Middle frontal gyrus (tissue), 1 donor: ENCODE measurements at regions not wholly inside any gene's neighbourhood (a gene's known extent, or its start where the extent isn't known, plus 50 kb on each side); places are given as distances from the start of the nearest gene placed in this dataset.

ENCODE experiments used
- DNase-seq: peaks from one replicate; pipeline ENCODE4 v3.0.0-alpha.2; 2015; ENCODE audit warnings: low spot score; ENCODE audit errors: extremely low spot score

DNA sequence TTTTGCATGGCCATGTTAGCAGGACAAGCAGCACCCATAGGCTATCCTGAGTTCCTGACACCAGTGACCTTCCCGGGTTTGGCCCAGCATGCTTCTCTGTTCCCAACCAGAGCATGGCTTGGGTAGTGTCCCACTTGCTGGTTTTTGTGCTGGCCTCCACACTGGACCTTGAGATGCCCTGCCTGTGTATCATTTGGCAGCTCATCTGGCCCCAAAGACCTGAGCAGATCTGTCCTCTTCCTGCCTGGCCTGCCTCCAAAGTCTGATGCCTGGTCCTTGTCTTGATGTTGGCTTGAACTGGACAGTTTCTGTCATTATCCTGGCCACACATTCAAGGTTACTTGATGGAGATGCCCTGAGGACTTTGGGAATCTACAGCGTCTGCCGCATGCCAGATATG is 590.7 kb upstream of the KLF4 start:
- no peak for DNase-seq

DNA sequence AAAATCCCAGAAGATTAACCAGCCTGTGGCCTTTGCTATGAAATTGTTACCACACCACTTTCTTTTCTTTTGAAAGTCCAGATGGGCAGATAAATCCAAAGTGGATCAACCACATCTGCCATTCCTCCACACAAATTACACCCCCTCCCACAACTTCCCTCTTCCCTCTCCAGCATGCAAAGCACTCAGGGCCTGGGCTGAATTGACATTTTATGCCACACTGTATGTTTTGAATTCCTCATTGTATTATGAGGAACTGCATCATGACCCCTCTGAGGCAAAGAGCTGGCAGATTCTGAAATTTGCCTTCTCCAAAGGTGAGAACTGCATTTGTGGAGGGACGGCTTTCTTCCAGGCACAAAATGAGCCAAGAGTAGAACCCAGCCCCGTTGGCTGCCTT is 589.2 kb upstream of the KLF4 start:
- no peak for DNase-seq

DNA sequence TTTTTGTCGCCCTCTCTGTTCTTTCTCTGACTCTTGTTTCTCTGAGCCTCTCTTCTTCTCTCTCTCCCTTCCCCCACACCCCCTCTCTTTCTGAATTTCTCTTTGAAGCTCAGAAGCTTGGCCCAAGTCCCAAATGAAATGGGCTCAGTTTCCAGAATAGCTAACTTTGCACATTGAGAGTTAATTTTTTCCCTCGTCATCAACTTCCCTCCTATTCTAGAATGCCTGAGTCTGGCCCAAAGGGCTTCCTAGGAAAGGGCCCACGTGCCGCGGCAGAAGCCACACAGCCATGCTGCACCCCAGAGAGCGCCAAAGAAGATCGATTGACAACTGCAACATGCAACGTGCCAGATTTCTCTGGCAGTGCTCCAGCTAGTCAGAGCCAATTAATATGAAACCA is 588.8 kb upstream of the KLF4 start:
- no peak for DNase-seq

DNA sequence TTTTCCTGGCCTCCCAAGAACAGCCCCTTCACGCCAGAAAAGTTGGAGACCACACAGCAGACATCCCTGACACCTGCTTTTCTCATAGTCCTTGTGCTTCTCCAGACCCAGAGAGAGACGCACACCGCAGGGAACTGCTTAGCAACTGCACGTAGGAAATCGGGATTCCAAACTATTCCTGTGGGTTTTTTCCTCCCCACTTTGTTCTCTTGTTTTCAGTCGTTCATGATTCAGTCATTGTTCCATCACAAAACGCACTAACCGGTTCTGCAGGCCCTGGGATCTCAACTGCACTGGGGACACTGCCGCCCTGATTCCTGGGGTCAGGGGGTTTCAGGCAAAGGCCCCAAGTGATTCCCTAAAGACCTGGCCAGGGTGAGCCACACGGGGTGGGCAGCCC is 588.0 kb upstream of the KLF4 start:
- DNase-seq = no peak

DNA sequence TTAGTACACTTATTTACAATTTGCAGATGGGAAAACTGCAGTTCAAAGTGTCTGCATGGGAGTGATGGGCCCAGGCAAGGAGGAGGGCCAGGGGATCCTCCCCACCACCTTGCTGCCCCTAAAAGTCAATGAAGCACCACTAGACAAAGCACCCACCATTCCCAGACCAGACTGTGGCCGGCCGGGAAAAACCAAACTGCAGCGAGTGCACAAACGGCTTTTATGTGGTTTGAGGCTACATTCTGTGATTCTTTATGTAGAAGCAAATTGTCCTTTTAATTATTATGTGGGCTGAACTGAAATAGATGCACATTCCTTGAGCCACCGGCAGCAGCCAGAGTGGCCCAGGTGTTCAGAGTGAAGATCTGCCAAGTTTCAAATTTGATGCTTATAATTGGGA is 585.3 kb upstream of the KLF4 start:
- DNase-seq = no peak

DNA sequence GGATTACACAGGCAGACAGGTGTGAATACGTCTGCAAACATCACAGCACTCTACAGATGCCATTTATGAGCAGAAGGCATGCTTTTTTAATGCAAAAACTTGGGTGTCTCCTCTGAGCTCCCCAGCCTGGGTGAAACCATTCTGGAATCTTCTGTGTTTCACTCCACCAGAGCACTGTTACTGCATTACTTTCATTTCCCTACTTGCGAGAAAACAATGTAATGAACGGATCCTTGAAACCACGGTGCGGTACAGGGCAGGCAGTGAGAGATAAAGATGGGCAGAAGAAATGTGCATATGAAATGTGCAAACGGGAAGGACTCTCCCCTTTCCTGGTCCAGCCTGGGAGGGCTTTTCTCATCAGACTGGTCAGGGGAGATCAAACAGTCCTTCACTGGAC is 584.3 kb upstream of the KLF4 start:
- no peak for DNase-seq

DNA sequence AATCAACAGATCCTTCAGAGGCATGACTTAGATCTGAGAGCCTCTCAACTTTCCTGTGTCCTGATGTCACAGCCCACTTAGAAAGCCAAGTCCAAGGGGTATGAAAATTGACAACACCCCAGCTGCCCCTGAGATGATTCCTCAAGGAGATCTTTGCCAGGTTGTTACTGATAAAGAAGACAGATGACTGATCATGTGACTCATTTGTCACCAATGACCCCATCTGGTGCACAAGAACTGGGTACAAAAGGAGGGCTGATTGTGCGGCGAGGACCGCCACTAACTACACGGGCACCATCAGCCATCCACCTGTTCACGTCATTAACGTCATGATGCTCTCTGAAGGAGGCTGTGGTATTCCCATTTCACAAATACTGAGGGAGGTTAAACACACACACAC is 583.2 kb upstream of the KLF4 start:
- DNase-seq = no peak

DNA sequence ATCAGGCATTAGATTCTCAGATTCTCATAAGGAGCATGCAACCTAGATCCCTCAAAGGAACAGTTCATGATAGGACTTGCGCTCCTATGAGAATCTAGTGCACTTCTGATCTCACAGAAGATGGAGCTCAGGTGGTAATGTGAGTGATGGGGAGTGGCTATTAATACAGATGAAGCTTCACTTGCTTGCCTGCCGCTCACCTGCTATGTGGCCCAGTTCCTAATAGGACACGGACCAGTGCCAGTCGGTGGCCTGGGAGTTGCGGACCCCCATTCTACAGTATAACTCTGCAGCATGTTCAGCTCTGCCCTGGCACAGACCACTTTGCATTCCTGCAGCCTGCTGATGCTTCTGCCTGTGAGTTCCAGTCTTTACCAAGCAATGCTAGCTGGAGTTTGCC is 581.3 kb upstream of the KLF4 start:
- DNase-seq = no peak

DNA sequence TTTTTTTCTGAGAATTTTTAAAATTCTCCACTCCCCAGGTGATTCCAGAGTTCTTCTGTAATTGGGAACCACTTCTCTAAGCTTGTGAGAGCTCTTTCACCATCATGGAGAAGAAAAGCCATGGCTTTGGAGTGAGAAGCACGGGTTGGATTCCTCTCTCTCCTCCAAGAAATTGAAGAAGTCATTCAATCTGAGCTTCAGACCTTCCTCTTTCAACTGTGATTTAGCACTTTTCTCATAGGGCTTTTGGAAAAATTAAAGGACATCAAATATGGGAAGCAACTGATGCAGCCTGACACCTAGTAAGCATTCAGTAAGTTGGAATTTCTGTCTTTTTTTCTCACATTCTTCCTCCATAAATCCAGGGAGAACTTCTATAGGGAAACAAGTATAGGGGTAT is 580.4 kb upstream of the KLF4 start:
- DNase-seq = no peak

DNA sequence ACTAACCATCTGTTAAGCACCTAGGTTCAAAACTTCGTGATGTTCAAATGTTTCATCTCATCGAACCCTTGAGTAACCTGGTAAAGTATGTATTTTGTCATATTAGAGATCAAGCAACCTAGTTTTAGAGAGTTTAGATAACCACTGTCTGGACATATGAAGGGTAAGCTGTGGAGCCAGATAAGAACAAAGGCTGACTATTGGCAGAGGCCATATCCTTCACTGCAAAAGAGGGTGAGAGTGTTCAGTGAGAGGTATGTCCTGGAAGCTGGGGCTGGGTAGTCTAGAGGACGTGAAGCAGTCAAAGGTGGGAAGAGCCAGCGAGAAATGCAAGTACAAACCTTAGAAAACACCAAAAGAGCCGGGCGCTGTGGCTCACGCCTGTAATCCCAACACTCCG is 573.1 kb upstream of the KLF4 start:
- DNase-seq = no peak

DNA sequence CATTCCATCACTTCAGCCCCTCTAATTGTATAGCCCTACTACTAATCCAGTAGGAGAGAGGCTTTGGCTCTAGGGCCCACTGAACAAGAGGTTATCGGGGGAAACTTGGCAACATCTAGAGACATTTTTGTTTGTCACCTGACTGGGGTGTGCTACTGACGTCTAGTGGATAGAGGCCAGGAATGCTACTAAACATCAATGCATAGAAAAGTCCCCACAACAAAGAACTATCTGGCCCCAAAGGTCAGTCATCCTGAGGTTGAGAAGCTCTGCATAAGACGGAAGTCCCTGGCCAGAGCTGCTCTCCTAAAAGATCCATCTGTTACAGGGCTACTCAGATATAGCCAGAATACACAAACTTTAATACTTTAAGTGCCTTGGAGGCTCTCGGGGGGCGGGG is 570.6 kb upstream of the KLF4 start:
- no peak for DNase-seq

DNA sequence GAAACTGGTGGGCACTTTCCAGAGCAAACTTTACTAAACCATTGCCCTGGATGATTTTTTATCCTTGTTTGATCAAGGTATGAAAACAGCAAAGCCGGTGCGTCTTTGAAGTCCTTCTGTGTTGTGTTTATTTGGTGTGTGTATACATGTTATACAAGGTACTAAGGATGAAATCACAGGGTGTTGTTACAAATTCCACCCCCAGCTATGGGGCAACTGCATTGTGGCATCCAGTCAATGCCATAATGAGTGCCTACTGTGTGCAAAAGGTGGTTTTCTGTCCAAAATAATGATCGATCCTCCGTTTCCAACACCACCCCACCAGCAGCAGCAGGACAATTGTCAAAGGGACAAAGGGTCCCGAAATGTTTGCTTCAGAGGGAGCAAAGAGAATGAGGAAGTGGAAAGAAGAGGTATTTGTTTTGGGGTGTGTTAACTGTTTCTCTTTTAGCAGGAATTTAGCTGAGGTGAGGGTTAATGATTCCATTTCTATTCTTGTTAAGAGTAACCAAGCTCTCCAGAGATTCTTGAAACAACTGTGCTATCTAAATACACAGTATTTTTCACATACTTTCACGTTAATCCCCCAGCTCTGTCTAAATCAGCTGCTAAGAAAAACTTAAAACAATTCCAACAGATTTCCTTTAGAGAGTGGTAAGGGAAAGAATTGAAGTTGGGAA is 568.7 kb upstream of the KLF4 start:
- DNase-seq = no peak

DNA sequence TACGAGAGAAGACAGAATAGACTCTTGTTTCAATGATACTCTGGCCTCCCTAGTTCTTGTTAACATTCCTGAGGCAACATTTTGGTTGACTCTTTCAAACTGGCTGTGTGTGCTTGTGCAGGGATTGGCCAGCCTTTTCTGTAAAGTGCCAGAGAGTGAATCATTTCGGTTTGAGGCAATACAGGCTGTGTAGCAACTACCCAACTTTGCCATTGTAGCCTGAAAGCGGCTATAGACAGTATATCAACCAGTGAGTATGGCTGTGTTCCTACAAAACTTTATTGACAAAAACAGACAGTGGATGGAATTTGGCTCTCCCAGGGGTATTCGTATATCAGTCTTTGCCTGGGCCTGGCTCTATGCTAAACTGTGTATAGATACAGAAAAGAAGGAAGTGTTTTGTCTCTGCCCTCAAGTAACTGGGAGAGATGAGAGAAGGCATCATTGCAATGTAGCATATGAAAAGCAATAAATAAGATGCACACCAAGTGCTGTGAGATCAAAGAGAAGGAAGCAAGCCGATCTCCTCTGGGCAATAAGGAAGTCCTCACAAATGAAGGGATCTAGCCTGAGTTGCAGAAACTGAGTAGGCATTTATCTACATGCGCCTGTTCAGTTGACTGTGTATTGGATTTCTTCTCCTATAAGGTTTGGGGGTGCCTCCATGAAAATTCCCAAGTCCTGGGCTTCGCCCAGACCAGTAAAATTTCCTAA is 568.0 kb upstream of the KLF4 start:
- no peak for DNase-seq

DNA sequence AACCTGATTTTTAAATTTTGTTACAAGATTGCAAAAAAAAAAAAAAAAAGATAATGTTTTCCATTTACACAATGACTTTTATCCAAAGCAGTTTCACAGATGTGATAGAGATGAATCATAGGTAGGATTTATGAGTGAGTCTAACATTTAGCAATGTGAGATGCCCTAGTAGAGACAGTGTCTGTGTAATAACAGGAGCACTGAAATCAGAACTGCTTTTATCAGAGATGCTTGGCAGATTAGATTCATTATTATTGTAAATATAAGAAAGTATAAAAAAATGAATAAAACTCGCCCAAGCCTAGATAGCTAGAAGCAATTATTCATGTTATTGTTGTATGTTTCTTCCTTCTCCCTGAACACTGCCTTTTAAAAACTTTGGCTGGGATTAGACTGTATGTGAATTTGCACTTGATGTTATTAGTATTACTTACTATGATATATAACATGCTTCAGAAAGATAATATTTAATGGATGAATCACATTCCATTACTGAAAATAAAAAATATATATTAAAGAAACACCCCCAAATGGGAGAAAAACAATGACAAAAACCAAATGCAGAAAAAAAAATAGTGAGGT is 567.3 kb upstream of the KLF4 start:
- no peak for DNase-seq

DNA sequence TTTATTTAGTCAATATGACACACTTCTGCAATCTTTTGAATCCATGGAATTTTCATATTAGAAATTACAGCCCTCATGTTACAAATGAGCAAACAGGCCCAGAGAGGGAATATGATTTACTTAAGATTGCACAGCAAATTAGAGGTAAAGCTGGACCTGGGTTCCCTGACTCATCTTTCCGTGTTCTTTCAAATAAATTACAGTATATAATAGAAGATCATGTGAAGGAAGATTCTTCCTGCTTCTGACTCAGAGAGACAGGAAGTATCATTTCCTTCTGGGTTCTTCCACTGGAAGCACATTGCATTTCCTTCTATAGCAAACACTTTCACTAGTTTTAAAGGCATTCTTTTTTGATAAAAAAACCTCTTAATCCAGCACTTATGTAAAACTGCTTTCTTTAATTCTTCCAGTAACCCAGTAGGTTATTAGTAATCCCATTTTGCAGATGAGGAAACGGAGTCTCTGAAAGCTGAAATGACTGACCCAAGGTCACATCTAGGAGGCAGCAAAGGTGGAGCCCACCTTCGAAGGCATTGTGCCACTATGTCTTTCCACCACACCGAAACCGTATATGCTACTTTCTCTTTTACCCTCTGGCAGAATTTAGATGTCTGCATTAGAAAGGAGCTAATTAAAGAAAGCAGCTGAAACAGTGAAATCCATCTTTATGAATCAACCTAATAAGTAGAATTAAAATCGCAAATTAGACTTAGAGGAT is 566.7 kb upstream of the KLF4 start:
- no peak for DNase-seq

DNA sequence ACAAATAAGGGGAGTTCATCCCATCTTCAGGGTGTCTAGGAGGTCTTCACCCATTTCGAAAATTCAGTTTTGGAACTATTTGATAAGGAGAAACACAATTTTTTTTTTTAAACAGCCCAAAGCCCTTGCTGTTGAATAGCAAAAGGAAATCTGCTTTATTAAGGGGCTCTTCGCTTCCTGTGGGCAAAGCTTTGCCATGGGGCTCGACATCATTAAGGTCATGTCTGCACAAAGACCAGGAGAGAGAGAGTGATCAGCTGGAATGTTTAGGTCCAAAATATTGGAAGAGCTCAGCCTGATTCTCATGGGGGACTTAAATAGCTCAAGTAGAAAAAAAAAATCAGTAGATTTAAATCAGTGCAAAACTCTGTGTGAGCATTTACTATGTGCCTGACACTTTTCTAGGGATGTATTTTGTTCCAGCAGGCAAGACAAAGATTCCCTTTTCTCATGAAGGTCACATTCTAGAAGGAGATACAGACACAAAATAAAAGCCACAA is 564.6 kb upstream of the KLF4 start:
- no peak for DNase-seq

DNA sequence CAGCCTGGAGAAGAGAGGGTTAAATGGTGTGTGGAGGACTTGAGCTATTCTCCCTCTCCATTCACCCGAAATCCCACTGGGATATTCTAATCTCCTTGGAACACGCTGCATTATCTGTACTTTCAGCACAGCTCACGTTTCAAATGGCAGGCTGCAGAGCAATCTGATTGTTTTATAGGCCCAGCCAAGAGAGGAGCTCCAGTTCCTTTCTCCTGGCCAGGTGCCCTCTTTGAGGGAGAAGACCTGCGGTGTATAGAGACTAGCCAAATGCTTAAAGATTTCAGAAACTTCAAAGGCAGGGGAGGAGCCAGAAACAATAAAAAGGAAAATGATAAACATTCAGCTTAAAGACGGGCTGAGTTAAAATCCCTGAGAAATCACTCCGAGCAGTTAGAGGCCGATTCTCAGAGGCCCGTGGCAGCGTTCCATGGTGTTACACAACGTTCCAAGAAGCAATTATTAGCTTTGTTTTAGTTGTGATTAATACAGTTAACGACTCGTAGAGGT is 564.0 kb upstream of the KLF4 start:
- no peak for DNase-seq

DNA sequence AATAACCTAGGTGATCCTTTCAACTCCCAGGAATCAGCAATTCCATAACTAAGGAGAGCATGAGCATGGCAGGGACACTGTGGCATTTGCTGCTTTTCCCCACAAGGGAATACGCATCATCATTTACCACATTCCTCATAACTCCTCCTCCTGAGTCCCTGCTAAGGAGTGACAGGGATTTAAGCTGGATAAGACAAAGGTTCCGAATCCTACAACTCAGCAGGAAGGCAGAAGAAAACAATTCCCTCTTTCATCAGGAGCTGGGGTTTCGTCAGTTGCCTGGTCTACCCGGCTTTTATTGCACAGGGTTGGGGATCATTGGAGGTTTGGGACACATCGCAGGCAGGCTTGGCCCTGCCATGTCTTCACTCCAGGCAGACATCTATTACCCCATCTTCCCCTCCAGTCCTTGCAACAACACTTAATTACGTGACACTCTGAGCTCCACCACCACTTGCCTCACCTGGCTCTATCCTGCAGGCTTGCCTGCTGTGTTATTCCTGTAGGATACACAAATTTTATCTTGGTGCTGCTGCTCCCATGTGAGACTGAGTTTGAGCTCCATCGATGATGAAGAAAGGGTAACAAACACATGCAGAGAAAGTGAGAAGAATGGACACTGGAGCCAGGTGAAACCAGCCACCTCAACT is 563.0 kb upstream of the KLF4 start:
- DNase-seq = no peak

DNA sequence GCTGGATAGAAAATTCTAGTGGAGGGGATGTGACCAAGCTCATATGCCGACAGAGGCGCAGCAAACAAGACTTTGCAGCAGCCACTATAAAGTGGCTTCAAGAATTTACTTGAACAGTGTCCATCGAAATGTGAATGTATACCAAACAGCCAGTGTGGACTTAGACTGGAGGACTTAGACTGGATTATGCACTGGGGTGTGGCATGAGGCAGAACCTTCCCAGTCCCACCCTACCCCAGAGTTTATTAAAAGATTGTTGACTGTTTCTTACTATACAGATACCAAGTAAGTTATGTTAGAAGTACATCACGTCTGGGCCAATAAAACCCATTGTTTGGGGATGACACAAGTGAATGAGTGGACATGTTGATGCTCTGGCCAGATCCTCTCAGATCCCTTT is 561.3 kb upstream of the KLF4 start:
- DNase-seq = no peak

DNA sequence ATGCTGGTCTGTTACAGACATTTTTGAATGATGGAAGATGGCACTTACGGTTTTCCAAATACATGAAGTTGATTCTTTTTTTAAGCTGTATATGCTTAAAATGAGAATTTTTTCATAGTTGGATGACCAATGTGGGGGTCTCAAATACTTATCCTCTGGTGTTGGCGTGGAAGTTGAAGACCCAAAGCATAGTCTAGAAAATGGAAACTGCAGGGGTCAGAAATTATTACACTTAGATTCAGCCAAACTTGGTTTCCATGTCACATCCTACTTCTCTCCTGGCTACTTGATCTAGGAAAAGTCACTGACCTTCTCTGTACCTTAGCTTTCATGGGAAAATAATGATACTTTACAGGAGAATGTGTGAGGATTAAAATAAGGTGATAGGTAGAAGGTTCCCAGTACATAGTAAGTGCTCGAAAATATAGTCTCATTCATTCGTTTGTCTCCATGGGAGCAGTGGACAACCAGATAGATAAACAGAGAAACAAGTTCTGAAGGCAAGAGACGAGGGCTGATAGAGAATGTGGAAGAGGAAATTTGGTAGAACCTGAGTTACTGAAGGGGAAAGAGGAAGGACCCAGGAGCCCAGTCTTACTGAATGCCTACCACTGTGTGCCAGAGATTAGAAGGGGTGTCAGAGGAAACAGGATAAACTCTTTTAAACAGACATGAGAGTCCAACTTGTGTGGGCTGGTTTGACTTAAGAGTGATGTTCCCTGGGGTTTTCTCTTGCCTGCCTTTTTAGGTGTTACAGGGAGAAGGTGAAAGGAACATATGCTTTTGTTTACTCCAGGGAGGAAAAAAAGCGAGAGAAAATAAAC is 560.3 kb upstream of the KLF4 start:
- DNase-seq = no peak
